Testis (tissue), 2 donors: ENCODE measurements at regions not wholly inside any gene's neighbourhood (a gene's known extent, or its start where the extent isn't known, plus 50 kb on each side); places are given as distances from the start of the nearest gene placed in this dataset.

Experiments
- POLR2A ChIP-seq: fragments of 450-650 bp; IDR thresholded peaks from one replicate; pipeline ENCODE4 v1.6.1; 2017; ENCODE audit warnings: antibody characterized with exemption, mild to moderate bottlenecking, moderate library complexity
- TF ChIP-seq, protein P1 (sequence below), 3 experiments: fragments of 450-650 bp in 2 of 3; fragments of 200-600 bp in 1 of 3; sonication (generic) in 1 of 3; IDR thresholded peaks; one replicate each; pipeline ENCODE4 v1.5.1; 2016 to 2019; ENCODE audit warnings: antibody characterized with exemption in 3 of 3, mild to moderate bottlenecking in 2 of 3, moderate library complexity in 1 of 3

- TF ChIP-seq, protein P1, sequence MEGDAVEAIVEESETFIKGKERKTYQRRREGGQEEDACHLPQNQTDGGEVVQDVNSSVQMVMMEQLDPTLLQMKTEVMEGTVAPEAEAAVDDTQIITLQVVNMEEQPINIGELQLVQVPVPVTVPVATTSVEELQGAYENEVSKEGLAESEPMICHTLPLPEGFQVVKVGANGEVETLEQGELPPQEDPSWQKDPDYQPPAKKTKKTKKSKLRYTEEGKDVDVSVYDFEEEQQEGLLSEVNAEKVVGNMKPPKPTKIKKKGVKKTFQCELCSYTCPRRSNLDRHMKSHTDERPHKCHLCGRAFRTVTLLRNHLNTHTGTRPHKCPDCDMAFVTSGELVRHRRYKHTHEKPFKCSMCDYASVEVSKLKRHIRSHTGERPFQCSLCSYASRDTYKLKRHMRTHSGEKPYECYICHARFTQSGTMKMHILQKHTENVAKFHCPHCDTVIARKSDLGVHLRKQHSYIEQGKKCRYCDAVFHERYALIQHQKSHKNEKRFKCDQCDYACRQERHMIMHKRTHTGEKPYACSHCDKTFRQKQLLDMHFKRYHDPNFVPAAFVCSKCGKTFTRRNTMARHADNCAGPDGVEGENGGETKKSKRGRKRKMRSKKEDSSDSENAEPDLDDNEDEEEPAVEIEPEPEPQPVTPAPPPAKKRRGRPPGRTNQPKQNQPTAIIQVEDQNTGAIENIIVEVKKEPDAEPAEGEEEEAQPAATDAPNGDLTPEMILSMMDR (IDR thresholded peaks at IDR 0.05) = no peak
- no peak for TF ChIP-seq POLR2A
Observed at GRCh38 chr2:8168876-8169424, 512.9 kb upstream of the ID2 start.
